Right renal cortex interstitium (tissue), 3 donors: ENCODE measurements at regions not wholly inside any gene's neighbourhood (a gene's known extent, or its start where the extent isn't known, plus 50 kb on each side); places are given as distances from the start of the nearest gene placed in this dataset.
A peak's percentile ranks its signal among the peaks of the same experiment; 100 is the strongest.

Experiments used
- DNase-seq, 3 donors: peaks; one replicate each; pipeline ENCODE4 v3.0.0-alpha.2; 2013; ENCODE audit warnings: low read depth in 3 of 3, low spot score in 2 of 3

DNA sequence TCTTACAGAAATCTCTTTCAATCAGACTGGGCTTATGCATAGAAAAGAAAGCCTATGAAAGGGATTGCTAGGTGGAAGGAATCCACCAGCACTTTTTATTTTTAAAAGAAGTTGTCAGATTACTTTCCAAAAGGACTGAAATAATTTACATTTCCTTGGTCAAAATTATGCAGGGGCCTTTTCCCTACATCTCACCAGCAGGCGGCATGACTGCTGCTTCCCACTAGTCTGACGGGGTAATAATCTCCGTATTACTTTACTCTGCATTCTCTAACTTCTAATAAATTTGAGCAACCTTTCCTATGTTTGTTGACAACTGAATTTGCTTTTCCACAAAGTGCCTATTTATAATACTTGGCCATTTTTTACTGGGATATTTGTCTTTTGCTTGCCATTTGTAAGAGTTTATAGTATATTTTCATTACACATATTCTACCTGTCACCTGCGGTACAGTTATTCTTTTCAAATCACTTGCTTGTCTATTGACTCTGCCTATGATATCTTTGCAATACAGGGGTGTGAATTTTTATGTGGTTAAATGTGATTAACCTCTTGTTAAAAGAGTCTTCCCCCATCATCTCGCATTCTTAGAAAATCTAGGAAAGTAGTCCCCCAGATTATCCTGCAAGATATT is 51.9 kb upstream of the USP47 start:
- no peak for DNase-seq

DNA sequence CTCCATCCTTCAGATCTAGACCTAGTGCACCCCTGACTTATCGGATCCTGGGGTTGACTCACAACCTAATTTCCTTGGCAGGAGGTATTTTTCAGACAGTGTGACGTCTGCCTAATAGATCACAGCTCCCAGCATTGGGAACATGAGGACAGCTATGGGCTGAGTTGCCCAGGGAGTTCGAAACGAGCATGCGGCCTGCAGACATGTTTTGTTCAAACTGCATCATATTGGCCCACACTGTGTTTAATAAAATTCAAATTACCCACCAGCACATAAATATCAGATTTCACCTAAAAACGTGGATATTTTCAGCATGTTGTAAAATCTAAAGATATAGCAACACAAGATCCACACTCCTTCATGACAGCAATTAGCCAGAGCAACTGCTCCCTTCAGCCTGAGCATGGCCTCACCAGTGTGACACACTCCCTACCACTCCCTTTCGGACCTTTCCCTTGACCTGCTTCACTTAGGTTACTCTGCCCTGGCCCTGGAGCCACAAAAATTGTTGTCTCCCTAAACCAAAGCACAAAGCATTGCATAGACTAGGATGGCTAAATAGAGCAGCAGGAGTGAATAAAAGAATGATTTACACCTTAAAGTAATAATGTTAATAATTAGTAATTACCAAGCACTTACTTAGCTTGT is 53.6 kb upstream of the USP47 start:
- no peak for DNase-seq

DNA sequence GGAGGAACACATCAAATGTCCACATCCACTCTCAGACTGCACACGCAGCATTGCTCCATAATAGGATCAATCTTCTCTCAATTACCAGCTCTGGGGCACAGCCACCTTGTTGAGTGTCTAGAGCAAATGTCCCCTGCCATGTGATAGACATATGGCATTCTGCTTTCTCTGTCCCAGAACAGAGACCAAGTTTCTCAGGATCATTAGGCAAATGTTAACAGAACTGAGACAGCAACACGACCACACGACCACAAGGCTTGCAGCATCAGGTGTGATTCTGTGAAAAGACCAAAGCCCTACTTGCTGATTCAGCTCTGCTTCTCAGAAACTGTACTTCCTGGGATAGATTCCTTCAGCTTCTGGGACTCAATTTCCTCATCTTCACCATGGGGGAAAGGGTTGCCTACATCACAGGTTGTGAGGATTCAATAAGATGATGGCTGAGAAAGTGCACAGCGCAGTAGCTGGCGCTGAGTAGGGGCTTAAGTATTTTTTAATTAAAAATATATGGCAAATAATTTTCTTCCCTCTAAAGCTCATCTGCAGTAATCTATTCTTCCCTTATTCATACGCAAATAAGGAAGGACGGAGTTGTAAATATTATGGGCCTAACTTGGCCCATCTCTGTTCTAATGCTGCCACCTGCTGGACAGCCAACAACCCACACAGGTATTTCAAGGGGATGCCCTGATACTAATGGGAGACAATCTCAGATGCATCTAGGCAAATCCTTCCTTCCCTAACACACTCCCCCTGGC is 54.3 kb upstream of the USP47 start:
- peak; percentile 45 to 61 (median 55) for DNase-seq

DNA sequence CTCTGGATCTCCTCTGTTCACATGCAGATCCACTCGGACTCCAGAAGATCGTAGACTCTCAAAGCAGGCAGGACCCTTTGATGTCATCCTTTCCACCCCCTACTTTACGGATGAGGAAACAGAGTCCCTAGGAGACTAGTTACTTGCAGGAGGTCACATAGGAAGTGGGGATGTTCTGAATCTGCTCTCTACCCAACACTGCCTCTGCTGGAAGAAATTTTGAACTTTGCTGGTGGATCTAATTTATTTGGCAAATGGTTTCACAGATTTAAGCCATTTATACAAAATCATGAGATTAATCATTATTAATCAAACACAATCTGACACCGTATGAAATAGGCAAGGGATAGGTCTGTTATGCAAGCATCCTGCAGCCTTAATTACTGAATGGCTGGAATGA is 55.0 kb upstream of the USP47 start:
- DNase-seq, result no peak

DNA sequence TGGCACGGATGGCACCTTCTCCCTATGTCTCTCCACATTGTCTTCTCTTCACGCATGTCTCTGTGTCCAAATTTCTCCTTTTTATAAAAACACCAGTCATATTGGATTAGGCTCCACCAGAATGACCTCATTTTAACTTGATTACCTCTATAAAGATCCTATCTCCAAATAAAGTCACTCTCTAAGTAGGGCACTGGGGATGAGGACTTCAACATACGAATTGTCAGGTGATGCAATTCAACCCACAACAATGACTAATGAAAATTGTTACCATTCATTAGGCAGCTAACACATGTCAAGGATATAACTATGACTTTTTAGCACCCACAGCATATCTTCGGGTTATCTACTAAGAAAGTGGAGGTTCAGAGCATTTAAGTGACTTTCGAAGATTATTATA is 55.5 kb upstream of the USP47 start:
- DNase-seq, result no peak

DNA sequence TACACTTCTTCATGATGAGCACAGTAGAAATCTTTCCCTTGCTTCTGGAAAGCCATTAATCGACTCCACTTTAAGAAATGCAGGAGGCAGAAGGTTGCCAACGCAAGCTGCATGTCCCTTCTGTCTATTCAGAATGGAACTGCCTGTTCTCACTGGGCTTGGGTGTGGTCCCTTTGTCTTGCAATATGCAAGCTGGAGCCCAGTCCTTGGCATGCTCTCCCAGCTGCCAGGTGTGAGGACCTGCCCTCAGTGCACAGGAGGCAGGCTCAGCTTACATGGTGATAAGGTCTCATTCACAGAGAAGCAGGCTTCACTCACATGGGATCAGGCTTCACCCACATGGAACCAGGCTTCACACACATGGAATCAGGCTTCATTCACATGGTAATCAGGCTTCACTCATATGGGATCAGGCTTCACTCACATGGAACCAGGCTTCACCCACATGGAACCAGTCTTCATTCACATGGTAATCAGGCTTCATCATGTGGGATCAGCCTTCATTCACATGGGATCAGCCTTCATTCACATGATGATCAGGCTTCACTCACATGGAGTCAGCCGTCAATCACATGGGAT is 59.2 kb upstream of the USP47 start:
- DNase-seq, result no peak

DNA sequence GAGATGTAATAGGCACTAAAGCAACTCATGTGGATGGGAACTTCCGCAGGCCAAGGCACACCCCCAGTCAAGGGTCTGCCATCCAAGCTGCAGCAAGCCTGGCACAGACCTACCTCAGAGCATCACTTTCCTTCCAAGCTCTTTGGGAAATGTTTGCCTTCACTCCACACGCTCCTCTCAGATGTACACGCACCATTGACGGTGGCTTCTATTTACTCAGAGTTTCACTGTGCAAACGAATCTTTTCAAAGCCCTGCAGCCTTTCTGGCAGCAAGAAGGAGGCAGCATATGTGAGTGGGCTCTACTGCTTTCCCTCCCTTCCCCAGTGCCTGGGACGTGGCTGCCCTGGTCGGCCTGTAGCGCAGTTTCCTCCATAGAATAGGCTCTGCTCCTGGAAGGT is 60.9 kb upstream of the USP47 start:
- DNase-seq, result no peak

DNA sequence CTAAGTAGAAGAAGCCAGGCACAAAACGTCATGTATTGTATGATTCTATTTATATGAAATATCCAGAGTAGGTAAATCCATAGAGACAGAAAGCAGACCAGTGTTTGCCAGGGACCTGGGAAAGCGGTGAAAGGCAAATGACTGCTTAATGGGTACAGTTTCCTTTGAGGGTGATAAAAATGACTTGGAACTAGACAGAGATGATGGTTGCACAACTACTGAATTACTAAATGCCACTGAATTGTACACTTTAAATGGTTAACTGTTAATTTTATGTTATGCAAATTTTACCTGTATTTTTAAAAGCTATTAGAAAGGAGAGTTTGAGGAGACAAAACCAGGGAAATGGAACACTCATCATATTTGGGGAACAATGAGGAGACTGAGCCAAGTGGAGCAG is 61.8 kb upstream of the USP47 start:
- DNase-seq, result no peak

DNA sequence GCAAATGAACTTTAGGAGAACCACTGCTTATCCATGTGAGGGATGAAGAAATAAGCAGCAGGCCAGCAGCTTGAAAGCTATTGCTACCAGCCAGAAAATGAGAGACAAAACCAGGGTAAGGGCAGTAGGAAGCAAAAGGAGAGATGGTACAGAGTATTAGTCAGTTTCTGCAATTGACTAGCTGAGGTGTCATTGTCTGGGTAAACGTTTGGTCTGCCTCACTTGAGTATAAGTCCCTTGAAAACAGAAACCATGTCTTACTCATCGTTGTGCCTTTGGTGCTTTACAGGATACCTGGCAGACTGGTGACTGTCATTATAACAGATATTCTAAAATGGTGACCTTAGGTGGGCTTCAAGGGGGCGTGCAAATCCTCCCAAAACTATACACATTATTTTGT is 63.9 kb upstream of the USP47 start:
- DNase-seq, result no peak

DNA sequence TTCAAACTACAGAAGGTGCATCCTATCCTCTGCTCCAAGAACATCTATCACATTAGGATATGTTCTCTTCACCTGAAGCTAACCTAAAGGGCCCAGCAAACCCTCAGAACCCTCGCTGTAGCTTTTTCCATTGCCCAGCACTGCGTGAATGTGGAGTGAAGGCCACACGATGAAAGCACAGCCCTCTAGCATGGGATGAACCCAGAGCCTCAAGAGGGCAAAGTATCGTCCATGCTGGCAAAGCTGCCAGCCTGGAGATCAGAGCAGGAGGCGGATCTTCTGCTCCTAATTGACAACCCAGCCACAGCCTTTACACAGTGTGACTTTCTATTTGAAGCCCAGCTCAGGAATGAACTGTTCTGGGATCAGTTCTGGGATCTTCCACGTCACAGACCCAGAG is 65.1 kb upstream of the USP47 start:
- DNase-seq, result no peak

DNA sequence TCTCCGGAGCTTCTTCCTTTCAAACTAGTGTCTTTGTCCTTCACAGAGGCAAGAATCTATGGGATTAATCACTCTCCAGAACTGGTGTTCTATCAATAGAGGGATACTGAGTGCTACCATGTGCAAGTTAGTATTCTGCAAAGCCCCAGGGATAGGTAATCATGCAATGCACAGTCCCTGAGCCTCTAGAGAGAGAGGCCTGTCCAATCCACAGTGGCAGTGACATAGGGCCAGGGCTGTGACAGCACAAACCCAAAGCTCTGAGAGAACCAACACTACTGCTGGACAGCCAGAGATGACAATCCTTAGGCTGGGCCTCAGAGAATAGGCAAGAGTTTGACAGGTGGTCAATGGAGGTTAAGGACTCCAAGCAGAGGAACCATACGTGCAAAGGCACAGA is 66.8 kb upstream of the USP47 start:
- DNase-seq, result no peak

DNA sequence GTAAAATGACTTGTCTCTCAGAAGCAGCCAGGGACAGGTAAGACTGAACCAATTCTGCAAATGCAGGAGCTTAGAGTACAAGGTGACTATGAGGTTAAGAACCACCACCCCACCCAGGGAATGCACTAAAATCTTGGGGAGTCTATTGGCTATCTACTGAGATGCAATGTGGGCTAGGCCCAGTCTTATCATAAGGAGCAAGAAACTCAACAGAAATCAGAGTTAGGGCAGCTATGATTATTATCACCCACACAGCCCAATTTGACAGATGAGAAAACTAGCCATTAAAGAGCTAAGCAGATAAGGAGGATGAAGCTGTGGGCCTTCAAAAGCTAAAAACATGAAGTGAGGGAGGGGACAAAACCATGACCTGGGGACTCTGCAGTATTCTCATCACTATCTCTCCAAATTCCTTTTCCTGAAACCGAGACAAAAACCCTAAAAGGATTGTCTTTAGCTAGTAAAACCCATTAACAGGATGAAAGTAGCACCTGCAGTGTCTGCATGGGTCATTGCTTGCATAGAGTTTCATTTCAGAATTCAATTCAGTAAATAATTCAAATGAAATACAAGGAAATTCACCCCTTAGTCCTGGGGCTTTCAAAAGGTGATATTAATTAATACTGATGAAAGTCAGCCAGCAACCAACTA is 68.8 kb upstream of the USP47 start:
- DNase-seq, result no peak

DNA sequence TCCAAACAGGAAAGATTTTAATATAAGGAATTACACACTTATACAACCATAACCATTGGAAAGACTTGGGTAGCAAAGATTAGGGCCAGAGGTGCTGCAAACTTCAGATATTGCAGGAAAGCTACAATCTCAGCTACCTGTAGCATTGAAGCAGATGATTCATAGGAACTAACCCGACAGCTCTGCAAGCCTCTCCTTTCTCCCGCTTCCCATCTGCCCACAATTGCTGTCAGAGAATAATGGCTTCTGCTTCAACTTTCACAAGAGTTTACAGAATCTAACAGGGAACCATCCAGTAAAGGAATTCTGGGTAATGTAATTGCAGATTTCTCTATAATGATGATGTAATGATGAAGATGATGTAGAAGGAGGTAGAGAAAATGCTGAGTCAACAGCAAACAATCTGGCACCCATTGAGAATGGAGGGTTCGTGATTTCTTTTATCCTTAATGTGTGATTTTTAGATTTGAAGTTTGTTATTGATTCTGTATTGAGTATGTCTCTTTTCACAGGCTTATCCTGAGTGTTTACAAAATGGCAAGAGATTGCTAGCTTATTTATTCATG is 70.8 kb upstream of the USP47 start:
- no peak for DNase-seq

DNA sequence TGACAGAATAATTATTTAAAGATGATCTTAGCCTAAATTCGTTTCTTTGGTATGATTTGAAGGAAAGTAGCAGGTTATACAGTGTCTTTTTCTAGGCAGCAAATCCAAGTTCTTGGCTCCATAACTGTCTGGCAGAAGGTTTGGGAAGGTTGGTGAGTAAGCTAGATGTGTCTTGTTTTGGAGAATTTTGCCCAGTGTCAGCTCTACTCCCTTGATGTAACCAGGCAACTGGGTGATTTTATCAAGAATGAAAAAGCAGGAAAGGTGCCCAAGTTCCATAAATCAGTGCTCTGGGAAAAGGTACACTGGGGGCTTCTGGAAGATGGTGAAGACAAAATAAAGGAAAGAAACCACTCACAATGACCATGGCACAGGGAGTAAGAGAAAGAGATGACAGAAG is 71.5 kb upstream of the USP47 start:
- DNase-seq, result no peak

DNA sequence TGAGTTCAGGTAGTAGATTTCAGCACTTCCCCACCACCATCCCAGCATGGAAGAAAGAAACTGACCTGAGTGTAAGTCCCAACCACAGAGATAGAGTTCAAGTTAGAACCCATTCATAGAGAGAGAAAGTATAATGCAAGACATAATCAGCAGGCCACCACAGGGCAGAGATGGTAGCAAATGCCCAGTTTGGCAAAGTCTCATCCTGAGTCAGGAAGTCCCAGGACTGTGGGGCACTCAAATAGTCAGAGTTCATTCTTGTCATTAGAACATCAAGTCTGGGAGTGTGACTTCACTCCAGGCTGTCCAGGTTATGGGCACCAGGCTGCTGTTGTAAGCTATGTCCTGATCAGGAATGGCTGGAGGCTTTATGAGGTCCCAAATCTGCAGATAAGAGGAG is 72.0 kb upstream of the USP47 start:
- no peak for DNase-seq

DNA sequence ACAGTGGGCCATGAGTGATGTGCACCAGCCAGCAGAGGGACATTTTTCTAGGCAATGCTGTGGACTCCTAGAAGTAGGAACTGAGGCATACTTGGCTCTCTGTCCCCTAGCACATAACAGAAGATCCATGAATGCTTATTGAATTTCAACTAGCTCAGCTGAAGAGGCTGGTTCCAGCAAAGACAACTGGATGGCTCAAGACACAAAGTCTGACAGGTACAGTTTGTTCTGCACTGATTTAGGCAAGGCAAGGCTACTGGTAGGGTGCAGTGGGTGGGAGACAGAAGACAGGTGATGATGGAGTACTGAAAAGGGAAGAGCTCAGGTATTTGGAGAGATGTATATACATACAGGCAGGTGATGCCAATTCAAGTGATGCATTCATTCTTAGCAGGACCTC is 72.4 kb upstream of the USP47 start:
- no peak for DNase-seq

DNA sequence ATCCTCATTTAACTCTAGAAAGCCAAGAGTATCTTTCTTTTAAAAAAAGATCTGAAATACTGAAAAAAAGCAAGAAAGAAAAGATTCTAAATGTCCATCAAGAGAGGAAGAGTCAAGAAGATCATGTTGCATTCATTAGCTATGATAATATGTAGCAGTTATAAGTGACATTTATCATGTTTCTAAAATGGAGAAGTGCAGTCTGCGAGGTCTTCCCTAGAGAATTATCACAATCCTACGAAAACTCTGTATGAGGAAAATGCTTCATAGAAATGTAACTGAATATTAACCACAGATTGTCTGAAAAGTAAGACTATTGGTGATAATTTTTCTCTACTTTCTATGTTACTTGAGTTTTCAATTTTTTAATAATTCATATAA is 77.4 kb upstream of the USP47 start:
- no peak for DNase-seq

DNA sequence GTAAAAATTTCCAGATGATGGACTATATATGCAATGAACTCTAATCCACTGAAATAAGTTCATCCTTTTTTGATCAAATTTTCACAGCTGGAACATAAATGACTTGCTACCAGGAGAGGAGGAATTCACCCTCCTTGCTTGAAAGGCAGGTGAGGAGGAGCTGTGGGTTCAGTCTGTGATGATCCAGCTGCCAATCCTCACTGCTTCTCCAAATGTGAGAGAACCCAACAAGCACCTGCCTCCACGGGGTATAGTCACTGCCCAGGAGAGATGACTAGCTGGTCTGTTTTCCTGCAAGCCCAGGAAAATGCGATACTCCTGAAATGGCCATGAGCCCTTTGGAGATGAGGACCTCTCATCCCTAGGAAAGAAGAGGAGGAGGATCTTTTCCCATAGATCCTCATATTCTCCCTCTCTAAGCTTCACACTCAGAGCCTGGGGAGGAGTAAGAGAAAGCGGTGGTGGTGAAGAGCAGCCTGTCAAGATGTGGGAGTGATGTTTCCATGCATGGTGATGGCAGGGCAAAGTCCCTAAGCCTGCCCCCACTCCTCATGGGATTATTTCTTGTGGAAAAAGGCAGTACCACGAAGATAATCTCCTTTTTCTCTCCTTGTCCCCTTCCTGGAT is 77.9 kb upstream of the USP47 start:
- no peak for DNase-seq

DNA sequence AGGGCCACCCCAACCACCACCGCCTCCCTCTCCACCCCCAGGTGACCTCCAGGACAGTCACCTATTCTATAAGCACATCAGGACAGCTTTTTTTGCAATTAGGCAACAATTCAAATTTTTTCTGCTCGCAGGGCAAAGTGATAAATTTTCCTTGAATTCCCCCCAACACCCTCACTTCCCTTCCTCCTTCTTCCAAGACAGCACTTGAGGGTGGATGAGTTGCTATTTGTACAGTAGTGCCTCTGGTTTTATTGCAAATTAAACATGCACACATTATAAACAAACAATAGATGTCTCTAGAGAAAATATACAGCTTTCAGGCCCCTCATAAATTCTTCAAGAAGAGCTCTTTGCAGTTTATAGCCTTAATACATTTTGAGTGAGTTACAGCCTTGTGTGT is 80.9 kb upstream of the USP47 start:
- DNase-seq, result no peak

DNA sequence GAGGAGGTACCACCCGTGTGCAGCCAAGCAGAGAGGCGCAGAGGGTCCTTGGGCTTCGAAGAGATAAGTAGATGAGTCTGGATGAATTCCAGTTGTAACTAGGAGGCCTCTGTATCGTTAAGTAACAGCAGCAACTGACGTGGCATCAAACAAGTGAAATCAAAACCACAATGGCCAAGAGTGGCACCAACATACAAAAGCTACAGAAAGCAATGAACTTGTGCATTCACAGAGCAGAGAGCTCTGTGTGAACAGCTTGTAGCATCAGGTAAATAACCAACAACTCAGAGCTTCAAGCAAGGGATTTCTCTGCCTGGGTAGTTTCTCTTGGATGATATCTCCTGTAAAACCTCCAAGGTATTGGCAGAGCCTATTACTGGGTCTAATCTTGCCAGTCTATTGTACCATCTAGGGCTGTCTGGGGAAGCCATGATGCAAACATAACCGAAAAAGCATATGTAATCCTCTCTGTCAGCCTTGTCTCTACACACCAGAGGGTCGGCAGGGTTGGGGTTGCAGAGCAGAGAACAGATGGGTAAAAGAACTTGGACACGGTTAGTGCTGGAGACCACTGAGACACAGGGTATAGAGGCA is 83.1 kb upstream of the USP47 start:
- DNase-seq, result no peak
